Omental fat pad (tissue), 3 donors: ENCODE measurements at regions not wholly inside any gene's neighbourhood (a gene's known extent, or its start where the extent isn't known, plus 50 kb on each side); places are given as distances from the start of the nearest gene placed in this dataset.

Source experiments
- ATAC-seq: fragments of 150-250 bp; one replicate; pipeline ENCODE4 v1.9.1; 2016; ENCODE audit warnings: mild to moderate bottlenecking, moderate library complexity; ENCODE audit not compliant: low FRiP score
- DNase-seq: peaks from one replicate; pipeline ENCODE4 v3.0.0-alpha.2; 2019; ENCODE audit warnings: low spot score
- TF ChIP-seq, protein P1 (sequence below), 3 donors: fragments of 450-650 bp; IDR thresholded peaks; one replicate each; pipeline ENCODE4 v1.5.1; 2016 to 2017; ENCODE audit warnings: antibody characterized with exemption in 3 of 3, mild to moderate bottlenecking in 3 of 3, moderate library complexity in 2 of 3

DNA sequence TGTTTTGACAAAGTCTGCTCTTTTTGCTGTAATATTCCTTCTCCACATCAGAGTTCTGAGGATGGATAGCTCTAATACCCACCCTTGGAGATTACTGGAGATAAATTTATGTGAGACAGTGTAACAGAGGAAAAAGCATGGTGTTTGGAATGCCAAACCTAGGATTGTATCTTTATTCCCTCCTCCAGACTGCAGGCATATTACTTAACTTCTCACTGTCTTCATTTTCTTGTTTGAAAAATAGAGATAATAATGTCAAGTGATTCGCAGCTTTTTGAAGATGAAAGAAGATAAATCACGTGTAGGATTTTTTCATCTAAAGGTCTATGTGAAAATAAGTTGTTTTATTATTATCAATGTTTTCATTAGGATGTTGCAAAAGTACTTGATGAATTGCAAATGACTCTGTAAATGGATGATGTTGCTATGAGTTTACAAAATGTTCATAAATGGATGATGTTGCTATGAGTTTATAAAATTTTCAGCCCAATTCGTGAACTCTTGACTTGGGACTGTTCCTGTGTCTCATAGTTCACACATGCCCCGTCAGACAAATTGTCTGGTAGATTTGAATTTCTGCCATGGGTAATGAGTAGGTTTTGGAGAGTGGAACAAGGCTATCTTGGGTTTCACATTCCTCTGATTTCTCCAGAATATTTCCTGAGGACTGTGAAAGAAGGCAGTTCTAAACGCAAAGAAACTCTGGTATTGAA lies 113.1 kb upstream of the IGFBP3 start:
- TF ChIP-seq, protein P1, sequence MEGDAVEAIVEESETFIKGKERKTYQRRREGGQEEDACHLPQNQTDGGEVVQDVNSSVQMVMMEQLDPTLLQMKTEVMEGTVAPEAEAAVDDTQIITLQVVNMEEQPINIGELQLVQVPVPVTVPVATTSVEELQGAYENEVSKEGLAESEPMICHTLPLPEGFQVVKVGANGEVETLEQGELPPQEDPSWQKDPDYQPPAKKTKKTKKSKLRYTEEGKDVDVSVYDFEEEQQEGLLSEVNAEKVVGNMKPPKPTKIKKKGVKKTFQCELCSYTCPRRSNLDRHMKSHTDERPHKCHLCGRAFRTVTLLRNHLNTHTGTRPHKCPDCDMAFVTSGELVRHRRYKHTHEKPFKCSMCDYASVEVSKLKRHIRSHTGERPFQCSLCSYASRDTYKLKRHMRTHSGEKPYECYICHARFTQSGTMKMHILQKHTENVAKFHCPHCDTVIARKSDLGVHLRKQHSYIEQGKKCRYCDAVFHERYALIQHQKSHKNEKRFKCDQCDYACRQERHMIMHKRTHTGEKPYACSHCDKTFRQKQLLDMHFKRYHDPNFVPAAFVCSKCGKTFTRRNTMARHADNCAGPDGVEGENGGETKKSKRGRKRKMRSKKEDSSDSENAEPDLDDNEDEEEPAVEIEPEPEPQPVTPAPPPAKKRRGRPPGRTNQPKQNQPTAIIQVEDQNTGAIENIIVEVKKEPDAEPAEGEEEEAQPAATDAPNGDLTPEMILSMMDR (IDR thresholded peaks at IDR 0.05) = no peak
- ATAC-seq (peak; percentile 91), DNase-seq (no peak)

DNA sequence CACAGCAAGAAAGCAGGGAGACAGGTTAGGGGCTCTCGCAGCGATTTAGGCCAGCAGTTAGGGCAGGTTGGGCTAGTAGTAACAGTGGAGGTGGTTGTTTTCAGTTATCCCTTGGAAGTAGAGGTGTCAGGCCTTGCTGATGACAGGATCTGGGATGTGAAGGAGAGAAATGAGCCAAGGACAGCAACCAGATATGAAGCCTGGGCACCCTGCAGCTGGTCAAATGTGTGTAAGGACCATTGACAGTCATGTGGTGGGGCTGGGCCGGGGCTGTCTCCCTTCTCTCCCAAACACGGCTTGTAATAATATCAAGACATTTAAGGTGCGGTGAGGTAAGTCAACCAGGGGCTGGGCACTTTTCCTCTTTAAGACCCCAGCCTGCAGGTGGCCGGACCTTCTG lies 112.5 kb upstream of the IGFBP3 start:
- DNase-seq (no peak), ATAC-seq (no peak)
- TF ChIP-seq, protein P1 (IDR thresholded peaks at IDR 0.05) = no peak

- no peak for ATAC-seq
- TF ChIP-seq, protein P1 (IDR thresholded peaks at IDR 0.05) = no peak
- no peak for DNase-seq
These were observed 111.9 kb upstream of the IGFBP3 start for GRCh38 chr7:46032942-46033341.

DNA sequence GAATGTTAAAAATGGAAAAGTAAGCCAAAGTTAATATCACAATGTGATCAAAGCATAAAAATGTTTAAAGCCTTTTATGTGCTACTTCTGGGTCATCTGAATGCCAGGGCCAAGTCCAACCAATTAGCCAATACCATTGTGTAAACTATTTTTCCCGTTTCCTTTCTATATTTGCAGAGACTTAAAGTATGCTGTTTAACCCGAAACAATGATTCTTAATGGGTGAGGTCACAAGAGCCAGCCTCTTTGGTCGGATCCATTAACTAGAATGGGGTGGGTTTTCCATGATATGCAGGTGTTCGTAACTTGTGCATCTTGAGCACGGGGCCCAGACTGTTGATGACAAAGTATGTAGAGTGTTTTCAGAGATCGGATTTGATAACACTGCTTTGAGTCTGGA lies 111.3 kb upstream of the IGFBP3 start:
- no peak for ATAC-seq
- no peak for DNase-seq
- TF ChIP-seq, protein P1 (IDR thresholded peaks at IDR 0.05) = no peak

- DNase-seq (no peak), ATAC-seq (no peak)
- TF ChIP-seq, protein P1 (IDR thresholded peaks at IDR 0.05) = no peak
These were observed 108.1 kb upstream of the IGFBP3 start for GRCh38 chr7:46029111-46029704.

DNA sequence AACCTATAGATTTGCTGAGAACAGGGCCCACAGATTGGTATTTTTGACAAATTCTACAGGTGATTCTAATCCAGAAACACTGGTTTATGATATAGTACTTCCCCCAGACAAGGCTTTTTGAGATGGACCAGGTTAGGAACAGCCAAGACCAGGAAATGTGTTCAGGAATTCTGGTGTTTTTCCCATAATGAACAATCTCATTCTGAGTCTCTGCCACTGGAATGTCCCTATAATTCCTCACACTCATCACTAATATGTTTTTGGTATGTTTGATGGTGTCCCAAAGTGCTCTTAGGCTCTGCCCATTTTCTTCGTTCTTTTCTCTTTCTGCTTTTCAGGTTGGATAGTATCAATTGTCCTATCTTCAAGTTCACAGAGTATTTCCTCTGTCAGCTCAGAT lies 107.2 kb upstream of the IGFBP3 start:
- TF ChIP-seq, protein P1 (IDR thresholded peaks at IDR 0.05) = no peak
- ATAC-seq (no peak), DNase-seq (no peak)

DNA sequence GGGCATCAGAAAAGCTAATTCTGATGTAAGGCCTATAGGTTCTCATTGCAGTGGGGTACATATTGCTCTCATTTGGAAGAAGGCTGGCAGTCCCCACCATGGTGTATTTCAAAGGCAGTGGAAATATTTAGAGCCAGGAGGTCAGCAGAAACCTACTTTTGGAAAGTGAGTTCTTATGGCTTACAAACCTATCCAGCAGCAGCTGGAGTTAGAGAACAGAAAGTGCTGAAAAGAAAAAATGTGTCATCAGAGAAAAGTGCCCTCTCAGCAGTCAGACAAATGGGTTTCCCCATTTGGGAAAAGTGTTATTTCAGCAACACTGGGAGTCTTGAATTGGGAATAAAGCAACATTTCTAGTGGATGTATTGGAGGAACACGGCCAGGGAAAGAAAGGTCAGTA lies 105.7 kb upstream of the IGFBP3 start:
- DNase-seq (no peak), ATAC-seq (no peak)
- TF ChIP-seq, protein P1 (IDR thresholded peaks at IDR 0.05) = no peak
